GM12872 (cell line): ENCODE measurements at regions not wholly inside any gene's neighbourhood (a gene's known extent, or its start where the extent isn't known, plus 50 kb on each side); places are given as distances from the start of the nearest gene placed in this dataset.
A peak's percentile ranks its signal among the peaks of the same experiment; 100 is the strongest.

Experiments
- TF ChIP-seq, protein P1 (sequence below): IDR thresholded peaks from 3 replicates; pipeline ENCODE4 v1.5.1; 2011; ENCODE audit warnings: low read depth, mild to moderate bottlenecking, low read length, moderate library complexity; ENCODE audit not compliant: insufficient read depth

DNA sequence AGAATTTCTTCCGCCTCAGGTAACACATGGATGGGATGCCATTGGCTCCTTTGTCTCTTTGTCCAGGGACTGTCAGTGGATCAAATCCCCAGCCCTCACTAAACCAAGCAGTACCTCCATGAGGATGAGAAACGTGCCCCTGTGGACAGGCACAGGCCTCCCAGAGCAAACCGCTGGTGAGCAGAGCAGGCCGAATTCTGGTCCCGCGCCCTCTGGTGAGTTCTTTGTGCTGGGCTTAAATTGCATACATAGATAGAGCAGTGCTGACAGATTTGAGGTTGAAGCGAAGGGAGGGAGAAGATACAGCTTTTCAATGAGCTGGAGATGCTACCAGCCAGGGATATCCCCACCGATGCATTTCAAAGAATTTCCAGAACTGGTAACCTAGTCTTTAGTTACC, 143.8 kb downstream of the HSD17B3 start:
- TF ChIP-seq, protein P1, sequence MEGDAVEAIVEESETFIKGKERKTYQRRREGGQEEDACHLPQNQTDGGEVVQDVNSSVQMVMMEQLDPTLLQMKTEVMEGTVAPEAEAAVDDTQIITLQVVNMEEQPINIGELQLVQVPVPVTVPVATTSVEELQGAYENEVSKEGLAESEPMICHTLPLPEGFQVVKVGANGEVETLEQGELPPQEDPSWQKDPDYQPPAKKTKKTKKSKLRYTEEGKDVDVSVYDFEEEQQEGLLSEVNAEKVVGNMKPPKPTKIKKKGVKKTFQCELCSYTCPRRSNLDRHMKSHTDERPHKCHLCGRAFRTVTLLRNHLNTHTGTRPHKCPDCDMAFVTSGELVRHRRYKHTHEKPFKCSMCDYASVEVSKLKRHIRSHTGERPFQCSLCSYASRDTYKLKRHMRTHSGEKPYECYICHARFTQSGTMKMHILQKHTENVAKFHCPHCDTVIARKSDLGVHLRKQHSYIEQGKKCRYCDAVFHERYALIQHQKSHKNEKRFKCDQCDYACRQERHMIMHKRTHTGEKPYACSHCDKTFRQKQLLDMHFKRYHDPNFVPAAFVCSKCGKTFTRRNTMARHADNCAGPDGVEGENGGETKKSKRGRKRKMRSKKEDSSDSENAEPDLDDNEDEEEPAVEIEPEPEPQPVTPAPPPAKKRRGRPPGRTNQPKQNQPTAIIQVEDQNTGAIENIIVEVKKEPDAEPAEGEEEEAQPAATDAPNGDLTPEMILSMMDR, result no peak

DNA sequence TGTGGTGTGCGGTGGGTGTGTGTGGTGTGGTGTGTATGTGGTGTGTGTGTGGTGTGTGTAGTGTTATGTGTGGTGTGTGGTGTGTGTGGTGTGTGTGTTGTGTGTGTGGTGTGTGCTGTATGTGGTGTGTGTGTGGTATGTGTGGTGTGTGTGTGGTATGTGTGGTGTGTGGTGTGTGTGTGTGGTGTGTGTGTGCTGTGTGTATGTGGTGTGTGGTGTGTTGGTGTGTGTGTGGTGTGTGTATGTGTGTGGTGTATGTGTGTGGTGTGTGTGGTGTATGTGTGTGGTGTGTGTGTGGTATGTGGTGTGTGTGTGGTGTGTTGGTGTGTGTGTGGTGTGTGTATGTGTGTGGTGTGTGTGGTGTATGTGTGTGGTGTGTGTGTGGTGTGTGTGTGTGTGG, 144.3 kb downstream of the HSD17B3 start:
- TF ChIP-seq, protein P1, result no peak

DNA sequence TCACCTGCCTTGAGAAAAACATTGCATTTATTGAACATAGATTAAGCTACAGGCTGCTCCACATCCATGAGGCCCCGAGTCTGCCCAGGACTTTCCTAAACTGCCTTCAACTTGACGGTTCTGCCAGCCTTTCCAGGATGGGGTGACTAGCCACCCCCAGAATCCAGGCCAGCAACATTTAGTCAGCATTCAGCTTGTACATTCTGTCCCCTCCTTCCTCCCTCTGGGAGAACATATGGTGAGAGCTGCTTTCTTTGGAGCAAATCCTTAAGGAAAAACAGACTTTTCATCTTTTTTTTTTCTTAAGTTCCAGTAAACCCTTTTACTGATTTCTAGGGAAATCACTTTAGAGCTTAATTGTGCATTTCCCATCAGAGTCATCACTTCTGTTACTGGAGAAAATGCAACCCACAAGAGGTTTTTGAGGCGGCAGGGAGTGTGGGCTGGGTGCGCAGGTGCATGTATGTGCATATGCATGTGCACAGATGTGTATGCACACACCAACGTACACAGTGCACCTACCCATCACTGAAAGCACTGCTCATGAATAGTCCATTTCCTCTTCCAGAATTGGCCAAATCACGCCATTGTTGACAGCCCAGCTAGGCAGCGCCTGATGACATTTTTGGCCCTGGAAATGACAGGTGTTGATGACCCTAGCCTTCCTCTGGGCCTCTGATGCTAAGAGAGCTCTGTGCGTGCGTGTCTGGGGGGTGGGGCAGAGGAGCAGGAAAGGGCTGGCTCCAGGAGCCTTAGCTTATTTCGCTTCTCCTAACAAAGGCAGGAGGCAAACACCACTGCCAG, 145.6 kb downstream of the HSD17B3 start:
- TF ChIP-seq, protein P1, result no peak

DNA sequence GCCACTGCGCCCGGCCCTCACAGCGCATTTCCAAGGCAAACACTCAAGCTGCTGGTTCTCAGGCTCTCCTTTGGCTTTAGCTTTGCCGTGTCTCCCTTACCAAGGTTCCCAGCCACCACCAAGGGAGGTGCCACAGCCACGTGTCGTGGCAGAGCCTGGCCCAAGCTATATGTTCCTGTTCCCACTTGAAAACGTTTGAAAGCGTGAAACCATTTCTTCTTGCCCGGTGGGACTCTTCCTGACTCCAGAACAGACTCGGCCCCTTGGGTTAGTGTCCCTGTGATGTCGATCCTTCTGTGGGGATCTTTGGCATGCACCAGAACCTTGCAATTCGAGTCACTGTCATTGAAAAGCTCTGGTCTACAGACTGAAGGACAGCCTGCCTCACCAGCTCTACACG, 147.9 kb downstream of the HSD17B3 start:
- TF ChIP-seq, protein P1, result no peak

DNA sequence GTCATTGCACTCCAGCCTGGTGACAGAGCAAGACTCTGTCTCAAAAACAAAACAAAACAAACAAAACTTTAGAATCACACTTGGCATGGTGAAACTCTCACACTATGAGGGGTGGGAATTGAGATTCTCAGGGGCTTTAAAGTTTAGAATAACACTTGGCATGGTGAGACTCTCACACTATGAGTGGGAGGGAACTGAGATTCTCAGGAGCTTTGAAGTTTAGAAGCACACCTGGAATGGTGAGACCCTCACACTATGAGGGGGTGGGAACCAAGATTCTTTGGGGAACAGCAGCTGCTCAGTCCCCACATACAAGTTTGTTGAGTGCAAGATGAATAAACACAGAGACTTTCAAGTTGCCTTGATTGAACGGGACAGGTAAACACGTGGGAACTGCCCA, 149.4 kb downstream of the HSD17B3 start:
- TF ChIP-seq, protein P1, result no peak

DNA sequence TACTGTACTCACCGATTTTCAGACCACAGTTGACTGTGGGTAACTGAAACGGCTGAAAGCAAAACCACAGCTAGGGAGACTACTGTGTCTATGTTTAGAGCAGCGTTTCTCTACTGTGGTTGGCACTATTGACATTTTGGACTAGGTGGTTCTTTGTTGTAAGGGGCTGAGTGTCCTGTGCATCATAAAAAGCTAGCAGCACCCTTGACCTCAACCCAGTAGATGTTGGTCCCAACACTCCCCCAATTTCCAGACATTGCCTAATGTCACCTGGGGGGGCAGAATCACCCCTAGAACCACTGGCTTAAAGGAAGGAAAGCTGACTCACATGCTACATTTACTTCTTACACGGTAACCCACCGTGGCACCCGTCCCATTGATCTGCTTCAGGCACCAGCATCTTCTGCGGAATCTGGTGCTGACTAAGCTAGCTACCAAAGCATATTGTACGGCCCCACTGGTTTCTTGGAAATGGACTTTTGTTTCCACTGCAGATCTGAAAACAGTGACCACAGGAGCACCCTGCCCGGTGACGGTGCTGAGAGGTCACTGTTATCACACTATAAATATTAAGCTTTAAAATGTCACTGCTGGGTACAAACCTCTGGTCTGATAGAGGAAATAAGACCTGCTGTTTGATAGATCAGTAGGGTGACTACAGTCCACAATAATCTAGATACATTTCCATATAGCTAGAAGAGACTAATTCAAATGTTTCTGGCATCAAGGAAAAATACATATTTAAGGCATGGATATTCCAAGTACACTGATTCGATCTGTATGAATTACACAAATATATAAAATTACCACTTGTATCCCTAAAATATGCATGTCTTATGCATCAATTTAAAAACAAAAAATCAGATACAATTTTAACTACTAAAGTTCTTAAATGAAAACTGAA, 151.4 kb downstream of the HSD17B3 start:
- TF ChIP-seq, protein P1, result peak; percentile 35; the same call in 2 of the 3 replicates

DNA sequence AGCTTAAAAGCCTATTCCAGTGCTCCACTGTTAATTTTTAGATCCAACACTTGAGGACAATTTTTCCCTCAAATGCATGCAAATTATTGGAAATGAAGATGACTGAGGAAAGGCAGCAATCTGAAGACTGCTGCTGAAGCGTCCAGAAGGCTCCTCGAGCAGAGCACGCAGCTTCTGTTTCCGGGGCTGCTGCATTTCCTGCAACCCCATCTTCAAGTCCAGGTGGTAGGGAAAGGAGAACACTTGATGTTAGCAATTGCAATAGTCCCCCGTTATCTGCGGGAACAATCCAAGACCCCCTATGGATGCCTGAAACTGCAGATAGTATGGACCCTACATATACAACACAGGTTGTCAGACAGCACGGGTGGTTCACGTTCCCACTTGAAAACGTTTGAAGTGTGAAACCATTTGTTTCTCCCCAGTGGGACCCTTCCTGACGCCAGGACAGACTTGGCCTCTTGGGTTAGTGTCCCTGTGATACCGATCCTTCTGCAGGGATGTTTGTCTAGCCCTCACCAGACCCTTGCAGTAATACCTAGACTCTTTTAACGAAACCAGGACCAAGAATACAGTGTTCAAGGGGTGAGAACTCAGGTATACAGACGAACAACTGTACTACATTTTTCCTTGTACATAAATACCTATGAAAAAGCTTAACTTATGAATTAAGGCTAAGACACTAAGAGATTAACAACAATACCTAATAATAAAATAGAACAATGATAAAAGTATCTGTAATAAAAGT, 152.3 kb downstream of the HSD17B3 start:
- TF ChIP-seq, protein P1, result no peak
